H1 (cell line): ENCODE measurements at regions not wholly inside any gene's neighbourhood (a gene's known extent, or its start where the extent isn't known, plus 50 kb on each side); places are given as distances from the start of the nearest gene placed in this dataset.

Experiments
- CTBP2 ChIP-seq: IDR thresholded peaks from 2 replicates; pipeline ENCODE4 v1.7.0; 2011; ENCODE audit warnings: borderline replicate concordance, mild to moderate bottlenecking, moderate library complexity, mixed read lengths, low read length; ENCODE audit not compliant: insufficient read depth, insufficient read length
- CTCF ChIP-seq, 3 experiments: IDR thresholded peaks; 1 replicate in 2 of 3; 2 replicates in 1 of 3; pipeline versions ENCODE4 v1.5.1 to v1.6.1; 2011; ENCODE audit warnings: low read length in 3 of 3, mild to moderate bottlenecking in 3 of 3, inconsistent platforms in 2 of 3, low read depth in 1 of 3, moderate library complexity in 1 of 3; ENCODE audit not compliant: insufficient read depth in 1 of 3; ENCODE audit errors: control extremely low read depth in 1 of 3
- TCF12 ChIP-seq: IDR thresholded peaks from 2 replicates; pipeline ENCODE4 v1.6.1; 2011; ENCODE audit warnings: low read depth, mild to moderate bottlenecking, low read length

- TF ChIP-seq CTCF (IDR thresholded peaks at IDR 0.05; ENCODE audit: control extremely low read depth in 1 of 3, insufficient read depth in 1 of 3, low read depth in 1 of 3, low read length in 3 of 3) = no peak
- no peak for TF ChIP-seq CTBP2
- no peak for TF ChIP-seq TCF12
Observed at GRCh38 chr5:68431186-68431585, 215.6 kb downstream of the PIK3R1 start (continued).
